HUES48 (cell line): ENCODE measurements at regions not wholly inside any gene's neighbourhood (a gene's known extent, or its start where the extent isn't known, plus 50 kb on each side); places are given as distances from the start of the nearest gene placed in this dataset.

Experiments used
- H3K27ac ChIP-seq: one replicate; pipeline ENCODE4 v1.7.0; 2013; ENCODE audit warnings: low read depth, low read length, inconsistent platforms
- H3K27me3 ChIP-seq: 2 replicates; pipeline ENCODE4 v1.6.1; 2013; ENCODE audit warnings: mild to moderate bottlenecking, low read length; ENCODE audit not compliant: control insufficient read depth, insufficient read depth
- H3K36me3 ChIP-seq: 2 replicates; pipeline ENCODE4 v1.6.1; 2013; ENCODE audit warnings: low read length; ENCODE audit not compliant: control insufficient read depth, insufficient read depth
- H3K4me1 ChIP-seq: 2 replicates; pipeline ENCODE4 v1.6.1; 2013; ENCODE audit warnings: mild to moderate bottlenecking, low read length; ENCODE audit not compliant: control insufficient read depth, insufficient read depth
- H3K4me3 ChIP-seq: 2 replicates; pipeline ENCODE4 v1.5.1; 2013; ENCODE audit warnings: mild to moderate bottlenecking, low read depth, low read length
- H3K9ac ChIP-seq: 2 replicates; pipeline ENCODE4 v1.6.1; 2013; ENCODE audit warnings: mild to moderate bottlenecking, low read depth, low read length, moderate library complexity
- H3K9me3 ChIP-seq: 2 replicates; pipeline ENCODE4 v1.6.1; 2013; ENCODE audit warnings: low read length; ENCODE audit not compliant: control insufficient read depth, insufficient read depth

DNA sequence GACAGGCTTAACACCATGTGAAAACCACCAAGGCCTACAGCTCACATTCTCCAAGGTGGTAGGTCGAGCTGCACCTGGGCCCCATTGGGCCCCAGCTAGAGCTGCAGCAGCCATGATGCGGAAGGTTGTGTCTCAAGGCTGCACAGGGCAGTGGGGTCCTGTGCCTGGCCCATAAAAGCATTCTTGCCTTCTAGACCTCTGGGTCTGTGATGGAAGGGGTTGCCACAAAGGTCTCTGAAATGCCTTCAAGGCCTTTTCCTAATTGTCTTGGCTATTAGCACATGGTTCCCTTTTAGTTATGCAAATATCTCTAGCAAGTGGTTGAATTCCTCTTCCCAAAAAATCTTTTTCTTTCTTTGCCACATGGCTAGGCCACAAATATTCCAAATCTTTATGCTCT lies 52.5 kb upstream of the C11orf58 start:
- H3K9me3 ChIP-seq: no peaks in the 10 kb centered on the region
- no peaks in the 10 kb centered on the region for H3K36me3 ChIP-seq
- peaks cover 11% of the 10 kb centered on the region for H3K4me1 ChIP-seq
- no peak overlapping the region for H3K9ac ChIP-seq
- no peak overlapping the region for H3K4me3 ChIP-seq
- H3K27me3 ChIP-seq: no peaks in the 10 kb centered on the region
- H3K27ac ChIP-seq: no peak overlapping the region

DNA sequence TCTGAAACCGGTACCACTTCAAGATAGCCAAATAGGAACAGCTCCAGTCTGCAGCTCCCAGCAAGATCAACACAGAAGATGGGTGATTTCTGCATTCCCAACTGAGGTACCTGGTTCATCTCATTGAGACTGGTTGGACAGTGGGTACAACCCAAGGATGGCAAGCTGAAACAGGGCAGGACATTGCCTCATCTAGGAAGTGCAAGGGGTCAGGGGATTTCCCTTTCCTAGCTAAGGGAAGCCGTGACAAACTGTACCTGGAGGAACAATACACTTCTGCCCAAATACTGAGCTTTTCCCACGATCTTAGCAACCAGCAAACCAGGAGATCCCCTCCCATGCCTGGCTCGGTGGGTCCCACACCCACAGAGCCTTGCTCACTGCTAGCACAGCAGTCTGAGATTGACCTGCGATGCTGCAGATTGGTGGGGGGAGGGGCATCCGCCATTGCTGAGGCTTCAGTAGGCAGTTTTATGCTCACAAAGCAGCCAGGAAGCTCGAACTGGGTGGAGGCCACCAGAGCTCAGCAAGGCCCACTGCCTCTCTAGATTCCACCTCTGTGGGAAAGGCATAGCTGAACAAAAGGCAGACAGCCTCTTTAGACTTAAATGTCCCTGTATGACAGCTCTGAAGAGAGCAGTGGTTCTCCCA lies 59.9 kb upstream of the C11orf58 start:
- H3K9ac ChIP-seq: no peak overlapping the region

DNA sequence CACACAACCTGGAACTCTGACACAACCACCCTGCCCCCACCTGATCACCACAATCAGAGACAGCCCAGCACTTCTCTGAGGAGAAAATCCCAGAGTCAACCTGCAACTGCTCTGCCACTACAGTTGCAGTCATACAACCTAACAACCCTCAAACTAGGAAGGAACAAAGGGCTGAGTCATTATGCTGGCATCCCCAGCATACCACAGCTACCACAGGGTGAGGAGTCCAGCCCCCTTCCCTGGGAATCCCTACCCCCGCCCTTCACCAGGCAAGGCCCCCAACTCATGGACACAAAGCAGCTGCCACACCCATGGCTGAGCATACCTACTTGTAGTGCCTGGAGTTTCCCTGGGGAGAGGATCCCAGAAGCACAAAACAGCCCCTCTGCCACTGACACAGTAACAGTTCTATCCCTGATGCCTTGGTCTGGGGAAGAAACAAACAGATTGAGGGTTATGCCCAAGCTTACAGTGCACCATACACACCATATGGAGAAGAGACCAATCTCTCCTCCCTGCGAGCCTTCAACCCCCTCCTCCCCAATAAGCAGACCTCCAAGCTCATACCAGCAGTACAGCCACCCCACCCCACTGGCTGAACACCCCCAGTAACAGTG lies 68.5 kb upstream of the C11orf58 start:
- peak overlapping the region; percentile 22; the same call in 1 of the 2 replicates for H3K4me3 ChIP-seq
- no peaks in the 10 kb centered on the region; the same call in 1 of the 2 replicates for H3K9me3 ChIP-seq
- peak overlapping the region; percentile 25; the same call in 1 of the 2 replicates for H3K9ac ChIP-seq
- H3K27ac ChIP-seq: peak overlapping the region; percentile 82
- peaks cover 8% of the 10 kb centered on the region for H3K4me1 ChIP-seq
- no peaks in the 10 kb centered on the region for H3K27me3 ChIP-seq
- H3K36me3 ChIP-seq: no peaks in the 10 kb centered on the region

More for the DNA sequence above, 59.9 kb upstream of the C11orf58 start:
- Histone ChIP-seq H3K4me3 (no peak overlapping the region), H3K27me3 (no peaks in the 10 kb centered on the region), H3K9me3 (no peaks in the 10 kb centered on the region), H3K27ac (no peak overlapping the region), H3K4me1 (no peaks in the 10 kb centered on the region), H3K36me3 (no peaks in the 10 kb centered on the region)

DNA sequence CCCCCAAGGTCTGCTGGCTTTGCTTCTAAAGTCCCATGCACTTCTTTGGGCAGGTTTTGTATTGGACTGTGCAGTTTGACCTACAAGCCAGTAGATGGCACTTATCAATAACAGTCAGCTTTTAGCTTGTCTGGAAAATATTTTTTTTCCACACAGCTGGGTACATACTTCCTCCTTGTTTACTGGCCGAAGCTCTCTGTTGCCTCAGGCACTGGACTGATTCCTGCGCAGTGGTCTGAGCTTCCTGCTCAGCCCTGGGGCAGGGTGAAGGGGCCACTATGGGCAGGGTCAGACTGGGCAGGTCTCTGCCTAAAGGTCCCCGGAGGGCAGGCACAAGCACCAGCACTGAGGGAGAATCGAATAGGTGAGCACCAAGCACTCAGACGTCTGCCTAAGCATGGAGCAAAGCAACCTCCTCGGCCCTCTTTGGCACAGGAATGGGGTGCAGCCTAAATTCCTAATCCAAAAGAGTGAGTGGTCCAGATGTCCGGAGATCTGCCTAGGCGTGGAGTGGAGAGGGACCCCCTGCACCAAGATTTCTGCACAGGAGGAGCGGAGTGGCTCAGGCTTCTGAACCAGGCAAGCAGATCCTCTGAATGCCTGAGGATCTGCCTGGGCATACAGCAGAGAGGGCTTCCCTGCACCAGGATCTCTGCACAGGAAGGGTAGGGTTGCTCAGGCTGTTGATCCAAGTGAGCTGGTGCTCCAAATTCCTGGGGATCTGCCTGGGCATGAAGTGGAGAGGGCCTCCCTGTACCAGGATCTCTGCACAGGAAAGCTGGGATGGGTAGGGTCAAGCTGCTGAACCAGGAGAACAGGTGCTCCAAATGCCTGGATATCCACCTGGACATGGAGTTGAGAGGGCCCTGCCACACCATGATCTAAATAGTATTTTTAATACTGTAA lies 105.9 kb upstream of the C11orf58 start:
- H3K9ac ChIP-seq: no peak overlapping the region
- H3K36me3 ChIP-seq: no peaks in the 10 kb centered on the region
- no peak overlapping the region for H3K27ac ChIP-seq
- H3K4me1 ChIP-seq: no peaks in the 10 kb centered on the region
- H3K4me3 ChIP-seq: no peak overlapping the region
- H3K9me3 ChIP-seq: peaks cover 15% of the 10 kb centered on the region
- no peaks in the 10 kb centered on the region; the same call in 1 of the 2 replicates for H3K27me3 ChIP-seq

DNA sequence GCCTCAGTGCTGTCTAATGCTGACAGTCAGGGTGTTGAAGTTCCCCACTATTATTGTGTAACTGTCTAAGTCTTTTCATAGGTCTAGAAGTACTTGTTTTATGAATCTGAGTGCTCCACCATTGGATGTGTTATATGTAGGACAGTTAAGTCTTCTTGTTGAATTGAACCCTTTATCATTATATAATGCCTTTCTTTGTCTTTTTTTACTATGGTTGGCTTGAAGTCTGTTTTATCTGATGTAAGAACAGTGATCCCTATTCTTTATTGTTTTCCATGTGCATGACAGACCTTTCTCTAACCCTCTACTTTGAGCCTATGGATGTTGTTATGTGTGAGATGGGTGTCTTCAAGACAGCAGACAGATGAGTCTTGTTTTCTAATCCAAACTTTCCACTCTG lies 107.8 kb upstream of the C11orf58 start:
- Histone ChIP-seq H3K27me3 (no peaks in the 10 kb centered on the region; the same call in 1 of the 2 replicates), H3K9me3 (0 out of 2 replicates have a peak, but pooled peaks cover 3% of the 10 kb centered on the region), H3K27ac (no peak overlapping the region), H3K36me3 (no peaks in the 10 kb centered on the region), H3K9ac (no peak overlapping the region), H3K4me1 (no peaks in the 10 kb centered on the region), H3K4me3 (no peak overlapping the region)

DNA sequence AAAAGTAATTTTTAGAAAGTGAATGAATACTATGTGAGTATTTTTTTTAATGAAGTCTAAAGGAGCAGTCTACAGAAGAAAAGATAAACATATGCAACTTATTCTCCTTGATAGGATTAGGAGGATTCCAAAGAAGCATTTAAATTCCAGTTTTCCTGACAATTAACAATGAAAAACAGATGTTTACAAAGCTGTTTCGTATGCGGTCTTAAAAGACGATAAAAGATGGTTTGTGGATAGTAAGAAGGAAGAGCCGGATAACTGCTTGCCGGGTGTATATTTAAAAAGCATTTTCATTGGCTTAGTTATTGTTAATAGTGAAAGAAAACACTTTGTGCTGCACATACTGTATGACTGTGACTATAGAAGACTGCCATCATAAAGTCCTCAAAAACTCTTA lies 120.0 kb upstream of the C11orf58 start:
- Histone ChIP-seq H3K36me3 (no peaks in the 10 kb centered on the region), H3K4me3 (no peak overlapping the region), H3K9ac (no peak overlapping the region), H3K27ac (no peak overlapping the region), H3K9me3 (no peaks in the 10 kb centered on the region), H3K27me3 (peaks cover 55% of the 10 kb centered on the region), H3K4me1 (0 out of 2 replicates have a peak, but pooled peaks cover under 1% of the 10 kb centered on the region)

DNA sequence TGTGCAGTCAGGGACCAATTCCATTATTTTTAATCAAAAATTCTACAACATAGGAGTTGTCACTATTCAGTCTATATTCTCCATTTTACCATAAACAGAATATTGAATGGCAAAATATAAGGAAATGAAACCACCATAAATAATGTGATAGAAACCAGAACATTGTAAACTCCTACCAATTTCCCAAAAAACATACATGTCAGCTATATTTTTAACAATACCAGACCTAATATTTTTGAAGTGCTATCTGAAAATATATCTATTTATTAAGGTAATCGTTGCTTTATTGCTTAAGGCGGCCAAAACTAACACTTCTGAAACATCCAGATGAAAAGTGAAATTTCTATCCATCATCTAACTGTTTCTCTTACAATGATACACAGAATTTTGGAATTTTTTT lies 123.0 kb upstream of the C11orf58 start:
- no peaks in the 10 kb centered on the region for H3K9me3 ChIP-seq
- peaks cover 84% of the 10 kb centered on the region for H3K27me3 ChIP-seq
- H3K4me3 ChIP-seq: no peak overlapping the region
- no peaks in the 10 kb centered on the region for H3K36me3 ChIP-seq
- H3K27ac ChIP-seq: no peak overlapping the region
- H3K9ac ChIP-seq: no peak overlapping the region
- H3K4me1 ChIP-seq: peaks cover 12% of the 10 kb centered on the region; the same call in 1 of the 2 replicates

DNA sequence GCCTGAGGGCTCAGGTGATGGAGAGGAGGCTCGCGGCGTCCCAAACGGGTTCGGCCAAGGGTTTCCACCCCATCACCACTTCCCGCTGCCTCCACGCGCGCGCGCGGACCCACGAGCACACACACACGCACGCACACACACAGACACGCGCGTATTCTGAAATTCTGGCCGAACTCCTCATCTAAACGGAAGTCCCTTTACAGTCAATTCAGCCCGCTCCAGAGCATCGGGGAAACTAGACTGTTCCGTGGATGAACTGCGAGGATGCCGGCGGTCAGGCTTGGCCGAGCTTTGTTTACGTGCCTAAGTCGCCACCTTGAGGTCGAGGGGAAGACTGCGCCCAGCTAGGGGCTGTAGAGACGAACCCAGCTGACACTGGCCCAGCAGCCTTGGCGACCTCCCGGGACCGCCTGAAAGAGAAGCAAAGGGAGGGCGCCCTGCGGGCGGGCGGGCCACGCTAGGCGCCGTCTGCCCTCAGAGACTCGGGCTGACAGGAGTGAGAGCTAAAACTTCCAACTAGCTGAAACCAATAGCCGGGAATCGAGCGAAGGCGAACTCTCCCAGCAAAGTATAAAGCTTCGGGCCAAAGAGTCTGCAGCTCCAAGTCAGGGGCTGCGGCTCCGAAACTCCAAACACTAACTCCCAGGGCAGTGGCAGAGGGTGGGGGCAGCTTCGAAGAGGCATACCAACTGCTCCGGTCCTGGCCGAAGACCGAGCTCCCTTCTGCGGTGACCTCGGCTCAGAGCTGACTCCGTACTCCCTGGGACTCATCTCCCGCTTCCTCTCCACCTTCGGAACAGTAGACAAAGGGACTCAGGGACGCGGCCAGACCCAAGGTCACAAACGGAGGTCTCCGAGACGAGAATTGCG lies 124.7 kb upstream of the C11orf58 start:
- H3K27ac ChIP-seq: no peak overlapping the region
- H3K9ac ChIP-seq: no peak overlapping the region
- peak overlapping the region; percentile 63 for H3K4me3 ChIP-seq
- no peaks in the 10 kb centered on the region for H3K36me3 ChIP-seq
- H3K4me1 ChIP-seq: peaks cover 12% of the 10 kb centered on the region; the same call in 1 of the 2 replicates
- H3K9me3 ChIP-seq: no peaks in the 10 kb centered on the region
- H3K27me3 ChIP-seq: peaks cover 98% of the 10 kb centered on the region

DNA sequence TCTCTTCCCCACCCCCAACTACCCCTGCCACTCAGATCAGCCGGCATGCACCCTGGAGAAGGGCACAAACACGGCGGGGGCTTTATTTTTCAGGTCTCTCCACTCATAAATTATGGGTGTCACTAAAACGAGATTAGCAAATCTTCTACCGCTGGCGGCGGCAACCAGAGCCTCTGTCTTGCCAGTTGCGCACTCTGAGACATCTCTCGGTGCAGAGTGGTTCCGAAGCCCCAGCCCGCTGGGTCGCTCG lies 125.3 kb upstream of the C11orf58 start:
- Histone ChIP-seq H3K4me3 (peak overlapping the region; percentile 63), H3K27me3 (peaks cover 98% of the 10 kb centered on the region), H3K4me1 (peaks cover 13% of the 10 kb centered on the region), H3K27ac (no peak overlapping the region), H3K9ac (no peak overlapping the region), H3K9me3 (no peaks in the 10 kb centered on the region), H3K36me3 (no peaks in the 10 kb centered on the region)

DNA sequence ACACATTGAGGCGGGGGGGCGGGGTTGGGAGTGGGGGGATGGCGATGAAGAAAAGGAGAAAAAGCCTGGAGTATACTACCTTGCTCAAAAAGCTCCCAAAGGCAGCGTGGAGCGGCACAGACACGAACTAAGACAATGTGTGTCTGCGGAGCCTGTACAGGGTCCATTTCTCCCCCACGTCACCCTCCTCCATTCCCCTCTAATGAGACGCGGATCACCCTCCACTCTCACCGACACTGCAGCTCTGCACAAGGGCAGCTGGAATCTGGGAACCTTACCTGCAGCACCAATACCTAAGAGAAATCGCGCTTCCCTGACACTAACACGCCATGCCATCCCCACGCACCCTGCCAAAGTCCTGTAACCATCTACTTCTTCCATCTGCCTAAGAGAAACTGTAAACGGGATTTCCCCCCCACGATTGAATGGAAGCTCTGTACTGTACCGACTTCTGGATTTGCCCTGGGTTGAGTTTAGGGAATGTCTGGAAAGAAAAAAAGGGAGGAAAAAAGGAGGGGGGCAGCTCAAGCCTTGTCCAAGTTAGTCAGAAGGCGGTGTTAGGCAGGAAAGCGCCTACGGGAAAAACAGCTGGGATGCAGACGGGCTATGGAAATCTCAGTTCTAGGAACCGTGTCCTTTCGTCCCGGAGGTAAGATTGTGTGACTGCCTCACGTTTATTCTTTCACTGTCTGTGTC lies 125.7 kb upstream of the C11orf58 start:
- Histone ChIP-seq H3K27ac (no peak overlapping the region), H3K9ac (no peak overlapping the region), H3K36me3 (no peaks in the 10 kb centered on the region), H3K27me3 (peaks cover 100% of the 10 kb centered on the region), H3K4me1 (peaks cover 15% of the 10 kb centered on the region), H3K9me3 (no peaks in the 10 kb centered on the region), H3K4me3 (no peak overlapping the region)
